NCI-H2196 treated with DMSO at 0.1 percent for 48 hours (cell line): ENCODE measurements at regions not wholly inside any gene's neighbourhood (a gene's known extent, or its start where the extent isn't known, plus 50 kb on each side); places are given as distances from the start of the nearest gene placed in this dataset.
A peak's percentile ranks its signal among the peaks of the same experiment; 100 is the strongest.

ENCODE experiments used
- DNase-seq: peaks from one replicate; lab custom pipeline; 2025; ENCODE audit not compliant: unreplicated experiment; lab: John Stamatoyannopoulos, UW

DNA sequence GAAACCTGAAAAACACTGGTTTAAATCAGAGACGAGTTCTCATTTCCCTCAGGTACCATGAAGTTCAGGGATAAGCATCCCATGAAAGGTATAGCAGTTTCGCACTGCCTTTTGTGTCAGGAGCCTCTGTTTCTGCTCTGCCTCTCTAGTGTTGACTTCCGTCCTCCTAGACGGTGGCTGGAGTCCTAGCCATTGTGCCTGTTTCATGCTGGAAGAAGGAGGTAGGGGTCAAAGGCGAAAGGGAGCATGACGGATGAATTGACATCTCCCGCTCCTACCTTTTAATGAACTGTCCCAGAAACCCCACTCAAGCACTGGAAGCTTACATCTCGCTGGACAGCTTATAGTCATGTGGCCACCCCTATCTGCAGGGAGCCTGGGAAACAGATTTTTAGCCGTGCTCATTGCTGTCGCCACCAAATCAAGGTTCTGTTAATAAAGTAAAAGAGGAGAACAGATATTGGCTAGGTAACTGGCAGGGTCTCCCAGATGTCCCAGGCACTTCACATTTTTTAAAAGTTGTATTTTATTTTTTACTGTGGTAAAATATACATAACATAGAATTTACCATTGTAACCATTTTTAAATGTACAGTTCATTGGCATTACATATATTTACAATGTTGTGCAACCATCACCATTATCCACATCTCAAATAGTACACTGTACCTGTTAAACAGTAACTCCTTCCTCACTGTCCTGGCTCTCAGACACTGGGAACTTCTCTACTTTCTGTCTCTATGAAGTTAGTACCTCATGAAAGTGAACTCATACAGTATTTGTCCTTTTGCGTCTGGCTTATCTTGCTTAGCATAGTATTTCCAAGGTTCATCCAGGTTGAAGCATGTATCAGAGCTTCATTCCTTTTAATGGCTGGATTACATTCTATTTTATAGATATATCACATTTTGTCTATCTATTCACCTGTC lies 55.0 kb upstream of the CTLA4 start:
- DNase-seq: no peak

DNA sequence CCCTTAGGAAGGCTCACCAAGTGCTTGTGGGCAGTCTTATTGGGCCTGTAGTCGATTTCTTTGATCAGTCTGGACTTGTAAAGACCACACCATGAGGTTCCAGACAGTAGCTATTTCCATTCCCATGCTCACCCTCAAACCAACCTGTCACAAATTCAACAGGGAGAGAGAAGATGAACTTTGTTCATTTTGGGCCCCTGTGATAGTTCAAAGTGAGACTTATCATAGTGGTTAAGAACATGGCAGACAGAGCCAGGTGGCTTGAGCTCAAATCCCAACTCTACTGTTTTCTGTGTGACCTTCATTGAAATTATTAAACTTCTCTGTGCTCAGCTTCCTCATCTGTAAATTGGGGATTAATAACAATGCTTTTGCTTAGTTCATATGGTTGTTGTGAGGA lies 53.9 kb upstream of the CTLA4 start:
- DNase-seq: no peak

DNA sequence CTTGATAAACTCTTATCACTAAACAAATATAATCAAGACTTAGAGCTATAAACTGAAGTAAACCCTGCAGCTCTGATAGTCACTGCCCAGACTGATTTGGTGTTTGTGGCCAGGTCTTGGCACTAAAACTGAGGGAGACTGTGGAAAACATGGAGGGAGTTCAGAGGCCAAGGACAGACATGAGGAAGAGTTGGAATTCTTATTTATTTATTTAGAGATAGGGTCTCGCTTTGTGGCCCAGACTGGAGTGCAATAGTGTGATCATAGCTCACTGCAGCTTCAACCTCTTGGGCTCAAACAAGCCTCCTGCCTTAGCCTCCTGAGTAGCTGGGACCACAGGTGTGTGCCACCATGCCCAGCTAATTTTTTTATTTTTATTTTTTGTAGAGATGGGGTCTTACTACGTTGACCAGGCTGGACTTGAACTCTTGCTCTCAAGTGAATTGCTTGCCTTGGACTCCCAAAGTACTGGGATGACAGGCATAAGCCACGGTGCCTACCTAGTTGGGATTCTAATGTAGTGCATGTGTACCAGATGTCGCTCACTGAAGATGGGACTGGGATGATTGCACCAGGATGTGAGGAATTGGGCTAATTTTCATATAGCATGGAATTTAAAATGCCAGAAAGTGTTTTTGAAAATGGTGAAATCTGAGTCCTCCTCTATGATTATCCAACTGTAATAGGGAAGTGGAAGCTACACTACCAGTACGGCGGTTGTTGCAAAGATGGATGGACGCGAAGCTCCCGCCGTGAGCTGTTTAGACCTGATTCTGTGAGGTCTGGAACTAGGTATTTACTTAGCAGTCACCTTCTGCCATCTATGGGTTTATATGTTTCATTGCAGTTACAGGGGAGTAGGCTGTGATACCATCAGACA lies 52.7 kb upstream of the CTLA4 start:
- DNase-seq: peak; percentile 46

DNA sequence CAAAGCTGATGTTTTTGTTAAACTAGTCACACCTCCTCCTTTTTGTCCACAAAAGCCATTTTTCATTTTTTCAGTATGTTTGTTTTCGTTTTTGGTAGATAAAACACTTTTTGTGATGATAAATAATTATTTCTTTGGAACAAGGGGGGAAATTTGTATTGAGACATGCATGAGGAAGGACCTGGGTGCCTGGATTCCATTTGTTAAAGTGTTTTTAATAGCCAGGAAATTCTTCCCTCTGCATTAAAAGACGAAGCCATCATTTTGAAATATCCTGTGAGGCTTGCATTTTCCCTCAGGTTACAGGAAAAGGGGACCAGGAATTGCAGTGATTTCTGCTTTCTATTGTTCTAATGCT lies 52.1 kb upstream of the CTLA4 start:
- DNase-seq: no peak

DNA sequence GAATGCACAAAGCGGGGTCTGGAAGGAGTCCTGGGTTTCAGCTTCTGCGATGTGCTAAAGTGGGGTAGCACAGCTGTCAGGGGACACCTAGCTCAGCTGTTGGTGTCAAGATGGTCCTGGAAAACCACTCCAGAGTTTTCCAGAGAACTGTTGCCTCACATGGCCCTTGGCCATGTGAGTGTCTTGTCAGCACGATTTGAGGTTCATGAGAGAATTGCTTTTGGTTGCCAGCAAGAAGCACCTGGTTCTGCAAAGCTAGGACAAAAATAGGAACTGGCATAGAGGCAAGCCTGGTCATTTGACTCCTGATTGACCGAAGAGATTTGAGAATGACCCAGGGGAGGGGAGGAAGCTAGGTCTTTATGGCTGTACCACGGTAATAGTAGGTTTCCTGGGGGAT lies 50.4 kb upstream of the CTLA4 start:
- no peak for DNase-seq
